ENCODE measurements at regions not wholly inside any gene's neighbourhood (a gene's known extent, or its start where the extent isn't known, plus 50 kb on each side); places are given as distances from the start of the nearest gene placed in this dataset.

- TF ChIP-seq CTCF (IDR thresholded peaks at IDR 0.05) (no peak), POLR2AphosphoS5 (IDR thresholded peaks at IDR 0.05) (no peak), POLR2A (IDR thresholded peaks at IDR 0.05) (no peak)
Measured at GRCh38 chrX:147476008-147476407, 435.7 kb upstream of the FMR1 start.
